GM12891 (cell line): ENCODE measurements at regions not wholly inside any gene's neighbourhood (a gene's known extent, or its start where the extent isn't known, plus 50 kb on each side); places are given as distances from the start of the nearest gene placed in this dataset.

Source experiments
- PAX5 ChIP-seq: IDR thresholded peaks from 2 replicates; pipeline ENCODE4 v1.6.1; 2011; ENCODE audit warnings: low read length, moderate library complexity, mild to moderate bottlenecking; ENCODE audit not compliant: insufficient read depth, severe bottlenecking
- POLR2A ChIP-seq: IDR thresholded peaks from 2 replicates; pipeline ENCODE4 v1.6.1; 2011; ENCODE audit warnings: low read depth, low read length, control low read depth
- POLR2AphosphoS5 ChIP-seq: IDR thresholded peaks from 2 replicates; pipeline ENCODE4 v1.6.1; 2011; ENCODE audit warnings: low read depth, low read length, control low read depth
- POU2F2 ChIP-seq: IDR thresholded peaks from 2 replicates; pipeline ENCODE4 v1.6.1; 2011; ENCODE audit warnings: low read depth, mild to moderate bottlenecking, control low read depth, low read length, moderate library complexity
- SPI1 ChIP-seq: IDR thresholded peaks from 2 replicates; pipeline ENCODE4 v1.6.1; 2011; ENCODE audit warnings: low read depth, low read length, control low read depth
- TAF1 ChIP-seq: IDR thresholded peaks from 2 replicates; pipeline ENCODE4 v1.6.1; 2011; ENCODE audit warnings: low read depth, low read length, control low read depth

DNA sequence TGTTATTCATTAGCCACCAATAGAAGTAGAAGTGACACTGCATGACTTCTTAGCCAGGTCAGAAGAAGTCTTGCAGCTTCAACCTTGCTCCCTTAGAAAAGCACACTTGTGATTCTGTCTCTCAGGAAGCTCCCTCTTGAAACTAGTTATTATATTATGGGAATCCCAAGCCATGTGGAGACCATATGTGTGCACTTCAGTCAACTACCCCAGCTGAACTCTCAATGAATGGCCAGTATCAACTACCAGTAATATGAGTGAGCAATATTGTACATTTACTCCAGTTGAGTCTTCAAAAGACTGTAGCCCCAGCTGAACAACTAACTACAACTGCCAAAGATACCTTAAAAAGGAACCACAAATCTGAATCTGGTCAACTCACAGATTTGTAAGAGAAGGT is 77.1 kb upstream of the GABRA3 start:
- TF ChIP-seq POLR2A (no peak), POLR2AphosphoS5 (no peak), TAF1 (no peak), SPI1 (no peak), POU2F2 (no peak), PAX5 (no peak)
